IPS-18a (cell line): ENCODE measurements at regions not wholly inside any gene's neighbourhood (a gene's known extent, or its start where the extent isn't known, plus 50 kb on each side); places are given as distances from the start of the nearest gene placed in this dataset.

ENCODE experiments used
- H3K27ac ChIP-seq: one replicate; pipeline ENCODE4 v1.5.1; 2013; ENCODE audit warnings: low read length
- H3K27me3 ChIP-seq: one replicate; pipeline ENCODE4 v1.6.1; 2013; ENCODE audit warnings: mild to moderate bottlenecking, low read length; ENCODE audit not compliant: control insufficient read depth, insufficient read depth
- H3K36me3 ChIP-seq: one replicate; pipeline ENCODE4 v1.6.1; 2013; ENCODE audit warnings: low read depth, low read length; ENCODE audit not compliant: control insufficient read depth
- H3K4me1 ChIP-seq: one replicate; pipeline ENCODE4 v1.6.1; 2013; ENCODE audit warnings: low read depth, low read length; ENCODE audit not compliant: control insufficient read depth
- H3K4me3 ChIP-seq: one replicate; pipeline ENCODE4 v1.5.1; 2013; ENCODE audit warnings: low read length
- H3K9ac ChIP-seq: one replicate; pipeline ENCODE4 v1.6.1; 2013; ENCODE audit warnings: mild to moderate bottlenecking, low read length, moderate library complexity
- H3K9me3 ChIP-seq: one replicate; pipeline ENCODE4 v1.6.1; 2013; ENCODE audit warnings: low read depth, low read length; ENCODE audit not compliant: control insufficient read depth

GRCh38 chr18:60003610-60004185 is 103.9 kb downstream of the PMAIP1 start:
- Histone ChIP-seq H3K9me3 (no peaks in the 10 kb centered on the region), H3K4me3 (no peak overlapping the region), H3K27me3 (no peaks in the 10 kb centered on the region), H3K4me1 (no peaks in the 10 kb centered on the region), H3K36me3 (no peaks in the 10 kb centered on the region), H3K27ac (no peak overlapping the region), H3K9ac (no peak overlapping the region)

GRCh38 chr18:59996370-59996966 is 96.7 kb downstream of the PMAIP1 start:
- Histone ChIP-seq H3K36me3 (no peaks in the 10 kb centered on the region), H3K27me3 (no peaks in the 10 kb centered on the region), H3K4me1 (no peaks in the 10 kb centered on the region), H3K9me3 (no peaks in the 10 kb centered on the region), H3K9ac (no peak overlapping the region), H3K27ac (no peak overlapping the region), H3K4me3 (no peak overlapping the region)

GRCh38 chr18:59994357-59994756 is 94.6 kb downstream of the PMAIP1 start:
- Histone ChIP-seq H3K4me3 (no peak overlapping the region), H3K27me3 (no peaks in the 10 kb centered on the region), H3K36me3 (no peaks in the 10 kb centered on the region), H3K9ac (no peak overlapping the region), H3K4me1 (no peaks in the 10 kb centered on the region), H3K9me3 (no peaks in the 10 kb centered on the region), H3K27ac (no peak overlapping the region)

GRCh38 chr18:59993560-59993959 is 93.8 kb downstream of the PMAIP1 start:
- Histone ChIP-seq H3K4me1 (no peaks in the 10 kb centered on the region), H3K9ac (no peak overlapping the region), H3K36me3 (no peaks in the 10 kb centered on the region), H3K27ac (no peak overlapping the region), H3K9me3 (no peaks in the 10 kb centered on the region), H3K4me3 (no peak overlapping the region), H3K27me3 (no peaks in the 10 kb centered on the region)

GRCh38 chr18:59990121-59990823 is 90.5 kb downstream of the PMAIP1 start:
- no peak overlapping the region for H3K4me3 ChIP-seq
- no peaks in the 10 kb centered on the region for H3K9me3 ChIP-seq
- H3K4me1 ChIP-seq: no peaks in the 10 kb centered on the region
- H3K27ac ChIP-seq: no peak overlapping the region
- no peaks in the 10 kb centered on the region for H3K36me3 ChIP-seq
- H3K27me3 ChIP-seq: no peaks in the 10 kb centered on the region
- no peak overlapping the region for H3K9ac ChIP-seq

- H3K4me3 ChIP-seq: no peak overlapping the region
- H3K27ac ChIP-seq: no peak overlapping the region
- H3K9ac ChIP-seq: no peak overlapping the region
- no peaks in the 10 kb centered on the region for H3K36me3 ChIP-seq
- no peaks in the 10 kb centered on the region for H3K4me1 ChIP-seq
- no peaks in the 10 kb centered on the region for H3K27me3 ChIP-seq
- no peaks in the 10 kb centered on the region for H3K9me3 ChIP-seq
These were observed 88.4 kb downstream of the PMAIP1 start for GRCh38 chr18:59988098-59988706.

- no peak overlapping the region for H3K27ac ChIP-seq
- H3K9me3 ChIP-seq: no peaks in the 10 kb centered on the region
- H3K36me3 ChIP-seq: no peaks in the 10 kb centered on the region
- no peaks in the 10 kb centered on the region for H3K27me3 ChIP-seq
- H3K4me3 ChIP-seq: no peak overlapping the region
- H3K9ac ChIP-seq: no peak overlapping the region
- H3K4me1 ChIP-seq: no peaks in the 10 kb centered on the region
These were observed 87.3 kb downstream of the PMAIP1 start for GRCh38 chr18:59987102-59987501.

GRCh38 chr18:59986139-59986538 is 86.3 kb downstream of the PMAIP1 start:
- no peaks in the 10 kb centered on the region for H3K9me3 ChIP-seq
- no peak overlapping the region for H3K27ac ChIP-seq
- H3K4me3 ChIP-seq: no peak overlapping the region
- no peaks in the 10 kb centered on the region for H3K36me3 ChIP-seq
- H3K9ac ChIP-seq: no peak overlapping the region
- H3K27me3 ChIP-seq: no peaks in the 10 kb centered on the region
- no peaks in the 10 kb centered on the region for H3K4me1 ChIP-seq

GRCh38 chr18:59985289-59985688 is 85.5 kb downstream of the PMAIP1 start:
- Histone ChIP-seq H3K4me1 (no peaks in the 10 kb centered on the region), H3K9me3 (no peaks in the 10 kb centered on the region), H3K36me3 (no peaks in the 10 kb centered on the region), H3K9ac (no peak overlapping the region), H3K4me3 (no peak overlapping the region), H3K27me3 (no peaks in the 10 kb centered on the region), H3K27ac (no peak overlapping the region)

- Histone ChIP-seq H3K4me3 (no peak overlapping the region), H3K27me3 (no peaks in the 10 kb centered on the region), H3K27ac (no peak overlapping the region), H3K9ac (no peak overlapping the region), H3K9me3 (no peaks in the 10 kb centered on the region), H3K36me3 (no peaks in the 10 kb centered on the region), H3K4me1 (no peaks in the 10 kb centered on the region)
These were observed 83.7 kb downstream of the PMAIP1 start for GRCh38 chr18:59983506-59983905.

- Histone ChIP-seq H3K27ac (no peak overlapping the region), H3K9ac (no peak overlapping the region), H3K9me3 (no peaks in the 10 kb centered on the region), H3K4me3 (no peak overlapping the region), H3K4me1 (no peaks in the 10 kb centered on the region), H3K36me3 (no peaks in the 10 kb centered on the region), H3K27me3 (no peaks in the 10 kb centered on the region)
These were observed 80.4 kb downstream of the PMAIP1 start for GRCh38 chr18:59980188-59980637.
